HS-27A (cell line): ENCODE measurements at regions not wholly inside any gene's neighbourhood (a gene's known extent, or its start where the extent isn't known, plus 50 kb on each side); places are given as distances from the start of the nearest gene placed in this dataset.
"Not testable (repeated sequence)": the region's sequence is repeated elsewhere in the genome, so short reads cannot be mapped to it uniquely, and the experiment has no call there.

ENCODE experiments used
- DNase-seq: peaks from one replicate; pipeline ENCODE4 v3.0.0-alpha.2; 2012; ENCODE audit warnings: low read depth, missing footprints

DNA sequence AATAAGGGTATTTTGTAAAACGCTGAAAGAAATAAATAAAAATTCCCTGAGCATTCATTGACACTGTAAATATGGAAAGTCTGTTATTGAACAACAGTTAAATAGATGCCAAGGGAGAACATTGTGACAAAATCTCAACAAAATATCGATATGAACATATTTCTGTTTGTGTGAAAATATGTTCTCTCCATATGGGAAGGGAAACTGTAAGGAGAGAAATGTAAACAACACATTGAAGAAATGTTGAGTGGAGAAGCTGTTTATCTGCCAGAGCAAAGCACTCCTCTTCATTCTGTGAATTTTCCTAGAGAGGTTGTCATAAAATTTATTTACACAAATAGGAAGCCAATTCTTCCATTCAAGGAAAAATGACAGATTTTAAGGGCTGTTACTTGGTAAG lies 57.1 kb upstream of the EOMES start:
- no peak for DNase-seq

DNA sequence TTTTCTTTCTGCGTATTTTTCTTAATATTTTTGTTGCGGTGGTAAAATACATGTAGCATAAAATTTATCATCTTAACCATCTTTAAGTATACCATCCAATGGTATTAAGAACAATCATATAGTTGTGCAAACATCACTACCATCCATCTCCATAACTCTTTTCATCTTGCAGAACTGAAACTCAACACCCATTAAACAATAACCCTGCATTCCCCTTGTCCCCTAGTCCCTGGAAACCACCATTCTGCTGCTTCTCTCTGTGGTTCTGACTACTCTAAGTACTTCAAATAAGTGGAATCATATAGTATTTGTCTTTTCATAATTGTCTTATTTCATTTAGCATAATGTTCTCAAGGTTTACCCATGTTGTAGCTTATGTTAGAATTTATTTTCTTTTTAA lies 67.3 kb upstream of the EOMES start:
- DNase-seq: no peak

DNA sequence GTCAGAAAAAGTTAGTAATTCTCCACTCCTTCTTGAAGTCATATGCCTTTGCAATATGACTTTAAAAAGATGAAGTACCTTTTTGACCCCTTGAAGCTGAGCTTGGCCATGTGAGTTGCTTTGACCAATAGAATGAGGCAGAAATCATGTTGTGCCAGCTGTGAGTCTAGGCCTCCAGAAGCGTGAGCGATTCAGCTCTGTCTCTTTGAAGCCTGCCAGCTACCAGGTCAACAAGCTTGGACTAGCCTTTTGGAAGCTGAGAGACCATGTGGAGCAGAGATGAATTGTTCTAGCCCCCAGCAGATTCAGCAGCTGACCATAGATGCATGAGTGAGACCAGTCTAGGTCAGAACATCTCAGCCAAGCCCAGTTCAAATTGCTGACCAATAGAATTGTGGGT lies 69.8 kb upstream of the EOMES start:
- DNase-seq: no peak

DNA sequence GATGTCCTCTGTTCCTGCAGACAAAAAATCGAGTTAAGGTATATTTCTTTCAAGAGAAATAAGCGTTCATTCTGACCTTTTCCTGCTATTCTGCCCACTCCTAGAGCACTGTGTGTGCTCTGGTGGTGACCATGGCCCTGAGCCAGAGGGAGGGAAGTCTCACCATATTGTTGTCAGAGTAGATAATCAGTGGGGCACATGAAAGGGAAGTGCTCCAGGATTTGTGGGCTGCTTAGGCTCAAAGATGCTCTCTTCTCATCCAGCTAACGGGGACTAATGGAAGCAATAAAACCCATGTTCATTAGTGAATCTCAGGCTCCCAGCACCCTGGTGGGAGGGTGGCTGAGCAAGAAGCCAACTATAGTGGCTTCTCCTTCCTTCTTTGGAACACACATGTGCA lies 70.7 kb upstream of the EOMES start:
- DNase-seq: no peak

DNA sequence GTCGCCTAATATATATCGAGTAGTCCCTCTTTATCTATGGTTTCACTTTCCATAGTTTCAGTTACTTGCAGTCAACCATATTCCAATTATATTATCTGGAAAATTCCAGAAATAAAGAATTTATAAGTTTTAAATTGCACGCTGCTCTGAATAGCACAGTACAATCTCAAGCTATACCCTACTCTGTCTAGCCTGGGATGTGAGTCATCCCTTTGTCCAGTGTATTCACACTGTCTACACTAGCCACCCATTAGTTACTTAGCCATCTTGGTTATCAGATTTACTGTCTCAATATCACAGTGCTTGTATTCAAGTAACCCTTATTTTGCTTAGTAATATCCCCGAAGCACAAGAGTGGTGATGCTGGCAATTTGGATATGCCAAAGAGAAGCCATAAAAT lies 72.1 kb upstream of the EOMES start:
- DNase-seq: no peak

DNA sequence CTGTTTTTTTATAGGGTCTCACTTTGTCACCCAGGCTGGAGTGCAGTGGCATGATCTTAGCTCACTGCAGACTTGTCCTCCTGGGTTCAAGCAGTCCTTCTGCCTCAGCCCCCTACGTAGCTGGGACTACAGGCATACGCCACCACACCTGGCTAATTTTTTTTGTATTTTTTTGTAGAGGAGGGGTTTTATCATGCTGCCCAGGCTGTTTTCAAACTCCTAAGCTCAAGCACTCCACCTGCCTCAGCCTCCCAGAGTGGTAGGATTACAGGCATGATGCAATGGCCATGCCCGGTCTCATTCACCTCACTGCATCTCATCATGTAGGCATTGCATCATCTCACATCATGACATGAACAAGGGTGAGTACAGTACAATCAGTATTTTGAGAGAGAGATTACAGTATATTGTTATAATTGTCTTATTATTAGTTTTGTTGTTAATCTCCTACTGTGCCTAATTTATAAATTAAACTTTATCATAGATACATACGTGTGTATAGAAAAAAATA lies 74.3 kb upstream of the EOMES start:
- no peak for DNase-seq

DNA sequence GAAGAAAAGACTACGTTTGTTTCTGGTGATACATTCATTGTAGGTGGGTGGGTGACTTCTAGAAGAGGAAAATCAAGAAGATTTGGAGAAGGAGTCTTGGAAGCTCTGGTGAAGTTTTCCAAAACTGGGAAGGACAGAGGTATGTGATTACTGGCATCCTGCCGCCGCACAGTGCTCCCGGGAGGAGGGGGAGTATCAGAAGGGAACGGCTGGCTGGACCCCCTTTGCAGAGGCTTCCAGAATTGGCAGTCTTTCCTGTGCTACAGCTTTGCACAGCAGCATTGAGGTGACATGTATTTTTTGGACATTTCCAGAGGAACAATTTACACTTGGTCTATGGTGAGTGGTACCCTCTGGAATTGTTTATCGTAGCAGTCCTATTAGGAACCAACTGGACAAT lies 75.7 kb upstream of the EOMES start:
- no peak for DNase-seq

DNA sequence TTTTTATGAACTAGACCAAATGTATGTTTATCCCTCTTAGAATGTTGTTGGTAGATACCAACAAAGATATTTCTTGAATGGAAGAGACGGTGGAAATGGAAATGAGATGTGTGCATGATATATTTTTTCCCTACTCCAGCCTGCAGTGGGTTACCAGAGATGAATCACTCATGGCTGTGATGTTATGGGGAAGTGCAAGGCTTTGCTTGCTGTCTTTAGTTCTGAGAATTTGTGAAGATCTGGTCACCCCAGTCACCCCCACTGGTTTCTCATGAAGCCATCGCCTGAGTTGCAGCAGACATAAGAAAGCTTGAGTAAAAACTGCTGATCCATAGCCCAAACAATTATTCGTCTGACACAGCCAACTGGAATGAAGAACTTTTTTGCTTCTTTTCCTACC lies 78.1 kb upstream of the EOMES start:
- DNase-seq: no peak

DNA sequence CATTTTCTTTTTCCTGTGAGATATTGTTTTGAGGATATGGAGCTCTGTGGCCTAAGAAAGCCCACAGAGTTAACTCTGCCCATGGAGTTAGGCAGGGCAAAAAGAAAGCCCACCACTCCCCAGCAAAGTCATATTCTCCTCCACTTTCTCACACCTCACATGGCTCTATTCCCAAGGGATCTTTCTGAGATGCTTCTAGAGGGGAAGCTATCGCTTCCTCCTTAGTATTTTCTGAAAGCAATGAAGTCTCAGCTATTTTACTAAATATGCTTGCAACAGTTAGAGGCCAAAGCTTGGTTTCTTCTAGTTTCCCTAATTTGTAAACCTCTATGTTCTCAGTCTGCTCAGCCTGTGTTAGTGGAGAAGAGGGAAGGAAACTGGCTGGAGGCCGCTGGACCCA lies 80.3 kb upstream of the EOMES start:
- no peak for DNase-seq

DNA sequence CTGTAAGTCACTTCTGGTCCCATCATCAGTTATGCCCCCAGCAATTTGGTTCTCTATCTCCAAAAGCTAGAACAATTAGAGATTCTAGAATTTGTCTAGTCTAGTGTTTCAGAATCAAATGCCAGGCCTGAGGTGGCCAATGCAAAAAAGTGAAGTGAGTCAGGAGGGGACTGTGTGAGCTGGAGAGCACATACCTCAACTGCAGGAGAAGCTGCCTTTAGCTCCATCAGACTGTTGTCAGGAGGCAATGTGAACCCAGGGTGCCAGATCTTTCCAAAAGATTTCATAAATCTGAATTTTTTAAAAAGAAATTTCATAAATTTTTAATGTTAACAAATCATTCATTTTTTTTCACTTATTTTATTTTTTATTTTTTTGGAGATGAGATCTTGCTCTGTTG lies 80.7 kb upstream of the EOMES start:
- DNase-seq: no peak

DNA sequence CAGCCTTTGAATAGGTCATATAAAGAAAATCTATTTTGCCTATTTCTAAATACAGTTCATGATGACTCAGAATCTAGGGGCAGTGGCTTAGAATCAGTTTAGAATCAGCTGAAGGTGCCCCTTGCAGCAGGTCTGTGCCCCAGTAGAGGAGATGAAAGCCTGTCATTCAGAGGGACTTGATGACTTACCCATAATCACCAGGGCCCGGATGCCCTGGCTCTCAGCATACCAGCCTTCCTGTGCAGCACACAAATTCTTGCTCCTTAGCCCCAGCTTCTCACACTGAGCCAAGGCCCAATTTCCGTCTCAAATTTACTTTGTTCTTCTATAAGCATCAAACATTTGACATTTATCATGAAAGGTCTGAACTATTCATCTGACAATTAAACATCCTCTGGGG lies 83.2 kb upstream of the EOMES start:
- DNase-seq: no peak

DNA sequence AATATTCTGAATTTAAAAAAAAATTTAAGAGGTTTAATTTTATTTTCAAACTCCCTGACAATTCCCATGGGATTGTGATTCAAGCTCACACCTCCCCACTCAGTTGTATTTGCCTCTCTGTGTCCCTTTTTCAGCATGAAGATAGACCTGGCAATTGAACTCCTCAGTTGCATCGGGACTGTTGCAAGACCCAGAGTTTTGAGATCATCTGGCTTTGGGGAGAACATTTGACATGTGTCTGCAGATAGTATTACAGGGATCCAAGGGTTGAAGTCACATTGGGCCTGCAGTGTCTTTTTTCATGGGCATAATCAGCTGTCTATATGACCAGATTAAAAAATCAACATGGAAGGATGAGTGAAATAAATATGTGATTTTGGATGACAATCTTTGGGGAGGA lies 91.1 kb upstream of the EOMES start:
- no peak for DNase-seq

DNA sequence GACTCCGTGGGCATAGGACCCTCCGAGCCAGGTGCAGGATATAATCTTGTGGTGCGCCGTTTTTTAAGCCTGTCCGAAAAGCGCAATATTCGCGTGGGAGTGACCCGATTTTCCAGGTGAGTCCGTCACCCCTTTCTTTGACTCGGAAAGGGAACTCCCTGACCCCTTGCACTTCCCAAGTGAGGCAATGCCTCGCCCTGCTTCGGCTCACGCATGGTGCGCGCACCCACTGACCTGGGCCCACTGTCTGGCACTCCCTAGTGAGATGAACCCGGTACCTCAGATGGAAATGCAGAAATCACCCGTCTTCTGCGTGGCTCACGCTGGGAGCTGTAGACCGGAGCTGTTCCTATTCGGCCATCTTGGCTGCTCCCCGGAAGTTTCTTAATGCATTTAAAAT lies 99.5 kb upstream of the EOMES start:
- not testable (repeated sequence) for DNase-seq

DNA sequence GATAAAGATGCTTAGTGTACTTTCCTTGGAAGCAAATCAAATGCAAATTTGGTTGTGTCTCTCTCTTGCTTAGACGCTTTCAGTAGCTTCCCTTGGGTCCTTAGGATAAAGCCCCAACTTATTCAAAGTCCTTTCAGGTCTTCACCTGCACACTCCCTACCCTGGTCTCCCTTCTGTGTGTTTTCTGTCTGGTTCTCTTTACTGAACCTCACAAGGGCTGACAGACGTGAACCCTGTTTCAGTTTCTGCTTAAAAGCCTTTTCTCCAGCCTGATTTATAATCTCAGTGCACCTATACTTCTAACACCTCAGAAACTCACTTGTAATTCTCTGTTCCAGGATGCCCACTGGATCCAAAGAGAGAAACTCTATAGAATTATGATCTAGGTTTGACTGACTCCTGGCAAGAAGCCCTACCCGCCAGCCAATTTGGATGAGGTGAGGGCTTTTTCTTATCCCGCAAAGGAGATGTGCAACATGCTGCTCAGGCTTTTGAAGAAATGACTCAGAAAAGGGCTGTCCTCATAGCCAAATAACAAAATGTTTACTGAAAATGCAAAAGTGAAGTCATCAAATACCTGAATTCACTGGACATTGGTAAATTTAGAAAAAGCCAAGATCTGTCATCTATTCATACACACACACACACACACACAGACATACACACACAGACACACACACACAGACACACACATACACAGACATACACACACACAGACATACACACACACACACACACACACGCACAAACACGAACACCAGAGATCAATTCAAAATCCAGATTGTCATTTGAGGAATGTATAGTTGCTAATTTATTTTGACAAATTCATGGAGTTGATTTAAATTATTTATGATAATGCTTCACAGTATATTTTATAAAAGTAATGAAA lies 102.4 kb upstream of the EOMES start:
- DNase-seq: no peak

DNA sequence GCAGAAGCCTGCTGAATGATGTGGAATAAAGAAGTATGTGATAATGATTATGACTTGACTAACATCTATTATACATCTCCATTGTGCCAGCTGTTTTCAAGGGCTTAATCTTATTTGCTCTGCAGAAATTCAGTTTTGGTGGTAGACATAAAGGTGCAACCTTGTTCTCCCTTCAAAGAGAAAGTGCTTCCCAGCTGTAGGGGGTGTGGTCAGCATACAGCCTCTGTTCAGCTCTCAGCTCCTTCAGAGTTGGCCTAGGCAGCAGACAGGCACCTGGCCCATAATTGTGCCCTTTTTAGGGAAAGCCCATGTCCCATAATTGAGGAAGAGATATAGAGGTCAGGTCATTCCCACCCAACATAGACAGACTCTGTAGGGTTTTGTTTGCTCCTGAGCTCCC lies 104.3 kb upstream of the EOMES start:
- no peak for DNase-seq

DNA sequence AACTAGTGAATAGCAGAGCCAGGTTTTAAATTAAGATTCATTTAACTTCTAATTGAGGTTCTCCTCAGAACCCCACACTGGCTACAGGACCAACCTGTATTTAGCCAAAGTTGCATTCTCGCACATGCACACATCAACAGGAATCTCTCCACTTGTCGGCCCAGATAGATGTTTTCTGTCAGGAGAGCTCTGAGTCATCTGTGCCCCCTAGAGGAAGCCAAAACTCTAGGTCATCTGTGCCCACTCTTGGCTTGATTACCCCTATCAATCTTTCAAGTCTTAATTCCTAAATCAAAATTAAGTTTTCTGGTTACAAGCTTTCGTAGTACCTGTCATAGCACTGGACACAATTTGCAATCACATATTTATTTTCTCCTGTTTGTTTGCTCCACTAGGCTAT lies 104.9 kb upstream of the EOMES start:
- no peak for DNase-seq

DNA sequence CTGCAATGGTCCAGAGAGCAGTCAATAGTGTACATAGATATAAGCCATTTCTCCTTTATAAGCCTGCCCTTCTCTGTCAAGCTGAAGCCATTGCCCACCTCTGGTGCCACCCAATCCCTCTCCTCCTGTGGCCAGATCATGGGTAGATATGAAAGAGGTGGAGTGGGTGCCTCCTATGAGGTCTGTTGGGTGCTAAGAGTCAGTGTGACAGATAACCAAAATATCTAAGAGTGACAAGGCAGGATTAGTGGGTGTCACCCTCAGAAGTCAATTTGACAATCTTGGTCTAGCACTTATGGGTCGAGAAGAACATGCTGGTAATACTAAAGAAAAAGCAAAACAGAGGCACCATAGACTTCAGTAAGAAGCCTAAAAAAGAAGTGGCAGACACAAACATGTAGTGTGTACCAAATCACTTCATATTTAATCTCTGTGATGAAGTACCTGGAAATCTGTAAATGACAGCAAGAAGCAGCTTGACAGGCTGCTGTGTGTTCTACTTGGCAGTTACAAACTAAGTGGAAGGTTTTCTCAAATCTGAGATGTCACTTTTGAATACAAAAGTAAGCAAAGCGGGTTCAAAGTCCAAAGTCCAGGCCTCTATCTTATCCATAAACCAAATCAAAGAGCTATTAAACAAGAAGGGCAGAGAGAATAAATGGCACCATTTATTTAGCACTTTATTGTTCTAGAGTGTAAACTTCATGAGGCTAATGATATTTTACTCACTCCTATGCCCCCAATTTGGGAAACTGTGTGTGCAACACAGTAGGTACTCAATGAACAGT lies 118.9 kb upstream of the EOMES start:
- no peak for DNase-seq

DNA sequence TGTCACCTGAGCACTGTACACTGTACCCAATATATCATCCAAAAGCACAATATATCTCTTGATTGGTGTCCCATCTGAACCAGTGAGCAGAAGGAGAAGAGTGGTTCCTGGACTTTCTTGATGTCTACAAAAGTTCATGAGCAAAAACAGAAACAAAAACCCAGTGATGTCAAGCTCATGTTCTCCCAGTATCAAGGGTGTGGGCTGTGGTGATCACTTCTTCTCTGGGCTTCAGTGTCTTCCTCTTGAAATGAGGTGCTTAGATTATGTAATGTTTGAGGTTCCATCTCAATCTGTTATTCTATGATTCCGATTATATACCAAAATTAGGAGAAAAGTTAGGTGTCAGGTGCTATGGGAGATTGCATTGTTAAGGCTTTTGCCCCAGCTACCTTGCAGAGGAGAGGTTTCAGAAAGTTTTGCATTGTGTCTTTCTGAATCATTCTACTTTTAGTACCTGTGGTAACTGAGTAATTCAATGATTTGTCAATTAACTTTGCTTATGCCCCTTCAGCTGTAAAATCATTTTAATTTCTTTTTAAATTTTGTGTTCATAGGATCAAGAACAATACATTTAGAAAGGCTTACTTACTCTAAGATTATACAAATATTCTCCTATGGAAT lies 122.0 kb upstream of the EOMES start:
- no peak for DNase-seq

DNA sequence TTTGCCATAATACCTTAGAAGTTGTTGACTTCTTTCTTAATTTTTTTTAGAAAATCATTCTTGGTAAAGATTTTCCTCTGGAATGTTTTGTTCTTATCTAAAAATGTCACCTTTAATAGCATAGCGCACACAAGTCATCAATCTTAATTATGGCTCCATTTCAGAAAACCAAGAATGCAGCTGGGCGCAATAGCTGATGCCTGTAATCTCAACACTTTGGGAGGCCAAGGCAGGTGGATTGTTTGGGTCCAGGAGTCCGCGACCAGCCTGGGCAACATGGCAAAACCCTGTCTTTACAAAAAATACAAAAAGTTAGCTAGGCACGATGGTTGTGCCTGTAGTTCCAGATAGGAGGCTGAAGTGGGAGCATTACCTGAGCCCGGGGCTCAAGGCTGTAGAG lies 125.6 kb upstream of the EOMES start:
- no peak for DNase-seq

DNA sequence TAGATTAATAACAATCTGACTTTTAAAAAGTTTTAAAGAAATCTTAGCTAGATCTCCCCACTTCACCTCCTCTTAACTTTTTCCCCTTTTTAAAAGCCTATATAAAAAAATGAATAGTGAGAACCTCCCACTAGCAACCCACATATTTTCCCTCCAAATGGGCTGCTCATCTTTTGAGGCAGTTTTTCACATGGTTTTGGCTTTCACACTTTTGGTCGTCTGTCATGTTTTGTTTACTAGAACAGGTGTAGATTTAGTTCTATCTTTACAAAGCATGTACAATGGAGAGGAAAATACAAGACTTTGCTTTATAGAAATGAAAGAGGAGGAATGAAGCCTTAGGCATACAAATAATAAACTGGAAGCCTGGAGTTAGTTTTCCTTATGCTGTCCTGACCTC lies 126.7 kb upstream of the EOMES start:
- no peak for DNase-seq

DNA sequence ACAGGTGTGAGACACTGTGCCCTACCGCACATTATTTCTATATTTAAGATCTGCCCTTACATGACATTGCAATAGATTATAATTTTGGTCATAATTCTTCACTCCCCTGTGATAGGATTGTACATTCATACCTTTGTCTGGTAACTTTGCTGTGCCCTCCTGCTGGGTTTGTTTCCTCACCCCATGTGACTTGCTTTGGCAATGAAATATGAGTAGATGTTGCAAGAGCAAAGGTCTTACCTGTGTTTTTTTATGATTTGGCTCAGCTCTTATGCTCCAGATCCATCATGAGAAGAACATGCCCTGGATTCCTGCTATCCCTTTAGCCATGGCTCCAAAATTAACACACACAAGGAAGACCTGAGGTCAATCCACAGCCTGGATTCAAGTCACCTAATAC lies 137.7 kb upstream of the EOMES start:
- DNase-seq: no peak

DNA sequence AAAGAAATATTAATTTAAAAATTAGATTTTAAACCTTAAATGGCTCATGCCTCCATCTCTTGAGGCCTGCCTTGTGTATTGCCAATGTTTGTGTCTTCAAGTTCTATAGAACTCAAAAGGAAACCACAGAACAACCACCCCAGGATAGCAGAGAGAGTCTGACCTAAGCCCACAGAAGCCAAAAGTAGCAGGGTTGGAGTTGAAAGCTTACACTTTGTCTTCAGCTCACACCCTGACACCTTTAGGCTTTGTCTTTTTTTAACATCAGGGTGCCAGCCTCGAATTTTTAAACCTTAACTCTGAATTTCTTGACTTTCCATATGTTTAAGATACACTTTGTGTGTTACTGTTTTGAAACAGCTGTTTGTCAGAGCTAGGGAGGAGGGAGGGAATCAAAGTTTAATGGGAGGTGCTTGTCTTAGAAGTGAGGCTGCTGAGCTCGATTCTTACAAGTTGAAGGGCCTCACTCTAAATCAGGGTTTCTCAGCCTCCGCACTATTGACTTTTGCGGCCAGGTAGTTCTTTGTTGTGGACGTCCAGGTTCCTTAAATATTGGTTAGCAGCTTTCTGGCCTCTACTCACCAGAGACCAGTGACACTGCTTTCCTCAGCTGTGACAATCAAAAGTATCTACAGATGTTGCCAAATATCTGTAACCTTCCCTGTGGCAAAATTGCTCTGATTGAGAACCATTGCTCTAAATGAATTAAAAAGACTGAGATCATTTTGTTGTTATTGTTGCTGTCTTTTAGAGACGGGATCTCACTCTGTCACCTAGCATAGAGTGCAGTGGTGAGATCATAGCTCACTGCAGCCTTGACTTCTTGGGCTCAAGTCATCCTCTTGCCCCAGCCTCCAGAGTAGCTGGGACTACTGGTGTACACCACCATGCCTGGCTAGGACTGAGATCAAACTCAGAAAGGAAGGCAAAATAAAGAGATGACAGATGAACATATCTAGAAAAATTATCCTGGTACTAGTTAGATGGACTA lies 139.2 kb upstream of the EOMES start:
- no peak for DNase-seq
